H9 (cell line): ENCODE measurements at regions not wholly inside any gene's neighbourhood (a gene's known extent, or its start where the extent isn't known, plus 50 kb on each side); places are given as distances from the start of the nearest gene placed in this dataset.

Source experiments
- DNase-seq: peaks from one replicate; pipeline ENCODE4 v3.0.0-alpha.2; 2017
- H2AFZ ChIP-seq: one replicate; pipeline ENCODE4 v1.6.1; 2013; ENCODE audit warnings: mild to moderate bottlenecking, low read length, control low read depth, moderate library complexity
- H2AK5ac ChIP-seq: 2 replicates; pipeline ENCODE4 v1.6.1; 2013; ENCODE audit warnings: low read length, control low read depth, mixed read lengths; ENCODE audit not compliant: insufficient read length
- H2BK120ac ChIP-seq: one replicate; pipeline ENCODE4 v1.6.1; 2013; ENCODE audit warnings: low read depth, mild to moderate bottlenecking, low read length, control low read depth, inconsistent platforms; ENCODE audit not compliant: poor library complexity, severe bottlenecking
- H2BK12ac ChIP-seq: 2 replicates; pipeline ENCODE4 v1.6.1; 2013; ENCODE audit warnings: low read length, control low read depth, mixed read lengths, low read depth; ENCODE audit not compliant: insufficient read length
- H2BK15ac ChIP-seq: 2 replicates; pipeline ENCODE4 v1.6.1; 2013; ENCODE audit warnings: low read depth, low read length, control low read depth
- H2BK20ac ChIP-seq: one replicate; pipeline ENCODE4 v1.6.1; 2013; ENCODE audit warnings: low read depth, mild to moderate bottlenecking, low read length, control low read depth, inconsistent platforms; ENCODE audit not compliant: poor library complexity, severe bottlenecking
- H2BK5ac ChIP-seq: 2 replicates; pipeline ENCODE4 v1.6.1; 2013; ENCODE audit warnings: low read length, control low read depth, mixed read lengths; ENCODE audit not compliant: insufficient read length
- H3K14ac ChIP-seq: 2 replicates; pipeline ENCODE4 v1.6.1; 2013; ENCODE audit warnings: low read length, control low read depth; ENCODE audit not compliant: insufficient read depth
- H3K18ac ChIP-seq: 2 replicates; pipeline ENCODE4 v1.6.1; 2013; ENCODE audit warnings: low read depth, mild to moderate bottlenecking, mixed read lengths, low read length, control low read depth; ENCODE audit not compliant: insufficient read length
- H3K23ac ChIP-seq: 2 replicates; pipeline ENCODE4 v1.6.1; 2013; ENCODE audit warnings: low read length, control low read depth, mixed read lengths, low read depth; ENCODE audit not compliant: insufficient read length
- H3K23me2 ChIP-seq: 2 replicates; pipeline ENCODE4 v1.6.1; 2013; ENCODE audit warnings: low read depth, mild to moderate bottlenecking, mixed read lengths, low read length, control low read depth; ENCODE audit not compliant: insufficient read length, poor library complexity, severe bottlenecking
- H3K27ac ChIP-seq: 2 replicates; pipeline ENCODE4 v1.5.1; 2013; ENCODE audit warnings: low read length, control low read depth, mixed read lengths, low read depth; ENCODE audit not compliant: insufficient read length
- H3K27me3 ChIP-seq: 2 replicates; pipeline ENCODE4 v1.6.1; 2013; ENCODE audit warnings: low read length, control low read depth, inconsistent platforms; ENCODE audit not compliant: insufficient read depth
- H3K4ac ChIP-seq: 2 replicates; pipeline ENCODE4 v1.6.1; 2013; ENCODE audit warnings: low read depth, mild to moderate bottlenecking, control low read depth, inconsistent platforms, low read length, moderate library complexity
- H3K4me1 ChIP-seq: 2 replicates; pipeline ENCODE4 v1.6.1; 2013; ENCODE audit warnings: low read length, control low read depth, inconsistent platforms; ENCODE audit not compliant: insufficient read depth
- H3K4me2 ChIP-seq: 2 replicates; pipeline ENCODE4 v1.6.1; 2013; ENCODE audit warnings: low read length, control low read depth, mixed read lengths; ENCODE audit not compliant: insufficient read length, insufficient read depth
- H3K56ac ChIP-seq: 2 replicates; pipeline ENCODE4 v1.6.1; 2013; ENCODE audit warnings: low read depth, mild to moderate bottlenecking, mixed read lengths, low read length, control low read depth; ENCODE audit not compliant: insufficient read length
- H3K79me1 ChIP-seq: 2 replicates; pipeline ENCODE4 v1.6.1; 2013; ENCODE audit warnings: low read depth, mild to moderate bottlenecking, moderate library complexity, low read length, control low read depth, inconsistent platforms; ENCODE audit not compliant: insufficient read depth, poor library complexity, severe bottlenecking
- H3K79me2 ChIP-seq: 2 replicates; pipeline ENCODE4 v1.6.1; 2013; ENCODE audit warnings: low read length, control low read depth, inconsistent platforms; ENCODE audit not compliant: insufficient read depth
- H3K9ac ChIP-seq: 2 replicates; pipeline ENCODE4 v1.6.1; 2013; ENCODE audit warnings: low read length, control low read depth, mixed read lengths; ENCODE audit not compliant: insufficient read length; ENCODE audit errors: extremely low read depth
- H3K9me3 ChIP-seq: one replicate; pipeline ENCODE4 v1.6.1; 2013; ENCODE audit warnings: low read depth, low read length, inconsistent platforms; ENCODE audit not compliant: control insufficient read depth
- H3T11ph ChIP-seq: one replicate; pipeline ENCODE4 v1.6.1; 2013; ENCODE audit warnings: mild to moderate bottlenecking, low read length, control low read depth, inconsistent platforms
- H4K20me1 ChIP-seq: one replicate; pipeline ENCODE4 v1.6.1; 2013; ENCODE audit not compliant: control insufficient read depth, insufficient read length, insufficient read depth
- H4K5ac ChIP-seq: 2 replicates; pipeline ENCODE4 v1.6.1; 2013; ENCODE audit warnings: low read depth, mild to moderate bottlenecking, mixed read lengths, low read length, control low read depth; ENCODE audit not compliant: insufficient read length
- H4K8ac ChIP-seq: replicated peaks from 2 replicates; pipeline ENCODE4 v1.6.1; 2013; ENCODE audit warnings: low read length, control low read depth, mixed read lengths, low read depth; ENCODE audit not compliant: insufficient read length
- H4K91ac ChIP-seq: 2 replicates; pipeline ENCODE4 v1.6.1; 2013; ENCODE audit warnings: low read depth, mild to moderate bottlenecking, moderate library complexity, mixed read lengths, low read length, control low read depth; ENCODE audit not compliant: insufficient read length
- H3K27ac Mint-ChIP-seq, 3 experiments: 2 replicates in 2 of 3; 3 replicates in 1 of 3; pipeline ENCODE4 v1.8.0; 2020 to 2021; ENCODE audit warnings: mixed read lengths in 3 of 3, mild to moderate bottlenecking in 1 of 3, moderate library complexity in 1 of 3
- H3K27me3 Mint-ChIP-seq: 2 replicates; pipeline ENCODE4 v1.8.0; 2021; ENCODE audit warnings: low read depth, mild to moderate bottlenecking, moderate library complexity, mixed read lengths
- H3K36me3 Mint-ChIP-seq, 3 experiments: 2 replicates in 2 of 3; 3 replicates in 1 of 3; pipeline ENCODE4 v1.8.0; 2020 to 2021; ENCODE audit warnings: low read depth in 3 of 3, mixed read lengths in 3 of 3; ENCODE audit not compliant: insufficient read depth in 1 of 3
- H3K4me1 Mint-ChIP-seq, 2 experiments: 2 replicates each; pipeline ENCODE4 v1.8.0; 2020; ENCODE audit warnings: mixed read lengths in 2 of 2
- H3K4me3 Mint-ChIP-seq, 2 experiments: 2 replicates in 1 of 2; 3 replicates in 1 of 2; pipeline ENCODE4 v1.8.0; 2020 to 2021; ENCODE audit warnings: mild to moderate bottlenecking in 2 of 2, mixed read lengths in 2 of 2, moderate library complexity in 1 of 2
- H3K9me3 Mint-ChIP-seq, 2 experiments: 2 replicates in 1 of 2; 3 replicates in 1 of 2; pipeline ENCODE4 v1.8.0; 2020; ENCODE audit warnings: mild to moderate bottlenecking in 2 of 2, mixed read lengths in 2 of 2, moderate library complexity in 1 of 2
- CTCF ChIP-seq: fragments of 200-600 bp; sonication (generic); conservative IDR thresholded peaks from 3 replicates; pipeline ENCODE4 v1.8.0; 2021; ENCODE audit warnings: antibody characterized with exemption, mild to moderate bottlenecking
- WGBS: extraction: QIAGEN DNeasy Blood & Tissue Kit; methylation state at CpG from one replicate; pipeline ENCODE4 v1.1.7; 2013; ENCODE audit warnings: missing lambda C conversion rate, low lambda C conversion rate, mixed read lengths; ENCODE audit not compliant: insufficient read length; ENCODE audit errors: extremely low coverage; 5-methylcytosine and 5-hydroxymethylcytosine counted together

GRCh38 chr2:100194951-100195350, 52.6 kb upstream of the AFF3 start:
- no peak overlapping the region for H2AK5ac ChIP-seq
- H2BK12ac ChIP-seq = no peak overlapping the region
- WGBS = no CpG with 5 or more reads among the region's 3 CpGs
- H3K18ac ChIP-seq = no peak overlapping the region
- no peak overlapping the region for H3K27ac Mint-ChIP-seq
- no peak overlapping the region for H2BK20ac ChIP-seq
- H2AFZ ChIP-seq = no peak overlapping the region
- peaks cover 4% of the 10 kb centered on the region for H3K4me1 ChIP-seq
- H3K4me1 Mint-ChIP-seq = peaks cover 8 to 18% of the 10 kb centered on the region in 2 experiments
- no peak overlapping the region for H4K91ac ChIP-seq
- no peak overlapping the region for H3K9ac ChIP-seq
- no peak overlapping the region for H3K56ac ChIP-seq
- no peaks in the 10 kb centered on the region for H3K23me2 ChIP-seq
- no peaks in the 10 kb centered on the region for H3K79me1 ChIP-seq
- H3K23ac ChIP-seq = no peak overlapping the region
- H3K9me3 Mint-ChIP-seq = no peaks in the 10 kb centered on the region
- no peaks in the 10 kb centered on the region for H3K27me3 ChIP-seq
- no peak overlapping the region for H2BK15ac ChIP-seq
- no peak overlapping the region for H2BK5ac ChIP-seq
- no peak overlapping the region for H4K8ac ChIP-seq
- H3K79me2 ChIP-seq = no peaks in the 10 kb centered on the region
- H2BK120ac ChIP-seq = no peak overlapping the region
- H3K36me3 Mint-ChIP-seq = no peaks in the 10 kb centered on the region
- no peak overlapping the region for H3K27ac ChIP-seq
- no peak overlapping the region for H3K4ac ChIP-seq
- H3K9me3 ChIP-seq = no peaks in the 10 kb centered on the region
- no peak overlapping the region for H4K5ac ChIP-seq
- H3K27me3 Mint-ChIP-seq = peaks cover 35% of the 10 kb centered on the region
- H3K4me3 Mint-ChIP-seq = no peak overlapping the region
- DNase-seq = no peak
- no peak overlapping the region for H3T11ph ChIP-seq
- no peaks in the 10 kb centered on the region for H4K20me1 ChIP-seq
- TF ChIP-seq CTCF = no peak
- H3K4me2 ChIP-seq = no peak overlapping the region
- H3K14ac ChIP-seq = no peak overlapping the region
